NCI-H187 treated with DMSO at 0.1 percent for 48 hours (cell line): ENCODE measurements at regions not wholly inside any gene's neighbourhood (a gene's known extent, or its start where the extent isn't known, plus 50 kb on each side); places are given as distances from the start of the nearest gene placed in this dataset.
"Not testable (repeated sequence)": the region's sequence is repeated elsewhere in the genome, so short reads cannot be mapped to it uniquely, and the experiment has no call there.

Experiments
- DNase-seq: peaks from one replicate; lab custom pipeline; 2025; lab: John Stamatoyannopoulos, UW

DNA sequence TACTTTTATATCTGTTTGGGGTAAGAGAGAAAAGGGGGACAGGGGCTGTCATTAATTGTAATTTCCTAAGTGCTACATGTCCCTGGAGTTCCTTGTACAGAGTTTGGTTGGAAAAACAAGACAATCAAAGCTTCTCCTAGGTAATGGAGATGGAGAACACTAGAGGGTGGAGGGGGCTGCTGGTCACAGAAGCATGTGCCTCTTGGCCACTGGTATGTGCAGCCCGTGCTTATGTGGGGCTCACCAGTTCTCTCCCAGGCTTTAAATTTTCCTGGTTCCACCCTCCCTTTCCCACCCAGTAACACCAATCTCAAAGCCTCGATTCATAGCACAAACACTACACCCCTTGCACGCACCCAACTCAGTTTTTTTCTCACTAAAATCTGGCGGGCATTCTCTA, 165.6 kb downstream of the SAMD5 start:
- no peak for DNase-seq

DNA sequence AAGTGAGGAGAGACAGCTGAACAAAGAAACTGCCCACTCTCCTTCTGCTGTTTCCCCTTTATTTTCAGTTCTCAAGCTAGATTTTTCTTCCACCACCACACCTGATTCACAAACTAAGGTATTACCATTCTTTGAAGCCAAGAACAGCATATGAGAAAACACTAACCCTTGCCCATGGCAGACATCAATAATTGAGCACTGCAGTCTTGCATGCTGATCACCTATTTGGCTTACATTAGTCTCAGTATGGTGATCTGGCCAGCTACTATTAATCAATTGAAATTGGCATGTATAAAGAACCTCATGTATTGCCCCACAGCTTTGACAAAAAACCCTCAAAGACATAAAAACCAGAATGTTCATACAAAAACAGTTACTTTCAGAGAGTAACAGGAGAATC, 166.3 kb downstream of the SAMD5 start:
- DNase-seq, result no peak

DNA sequence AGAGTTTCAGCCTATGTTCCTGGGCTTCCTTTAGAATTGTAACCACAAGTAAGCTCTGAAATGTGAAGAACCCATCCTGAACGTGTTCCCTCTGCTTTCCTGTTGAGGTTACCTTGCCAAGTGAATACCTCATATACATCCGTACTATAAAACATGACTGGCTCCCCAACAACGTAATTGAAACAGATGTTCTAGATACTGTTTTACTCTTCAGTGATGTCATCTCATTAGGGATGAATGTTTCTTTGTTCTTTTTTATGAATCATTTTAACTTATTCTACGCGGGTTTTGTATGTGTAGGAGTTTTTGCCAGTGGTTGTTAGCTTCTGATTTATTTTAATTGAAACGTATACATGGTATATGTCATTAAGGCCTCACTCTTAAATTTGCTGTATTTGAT, 166.8 kb downstream of the SAMD5 start:
- DNase-seq, result no peak

DNA sequence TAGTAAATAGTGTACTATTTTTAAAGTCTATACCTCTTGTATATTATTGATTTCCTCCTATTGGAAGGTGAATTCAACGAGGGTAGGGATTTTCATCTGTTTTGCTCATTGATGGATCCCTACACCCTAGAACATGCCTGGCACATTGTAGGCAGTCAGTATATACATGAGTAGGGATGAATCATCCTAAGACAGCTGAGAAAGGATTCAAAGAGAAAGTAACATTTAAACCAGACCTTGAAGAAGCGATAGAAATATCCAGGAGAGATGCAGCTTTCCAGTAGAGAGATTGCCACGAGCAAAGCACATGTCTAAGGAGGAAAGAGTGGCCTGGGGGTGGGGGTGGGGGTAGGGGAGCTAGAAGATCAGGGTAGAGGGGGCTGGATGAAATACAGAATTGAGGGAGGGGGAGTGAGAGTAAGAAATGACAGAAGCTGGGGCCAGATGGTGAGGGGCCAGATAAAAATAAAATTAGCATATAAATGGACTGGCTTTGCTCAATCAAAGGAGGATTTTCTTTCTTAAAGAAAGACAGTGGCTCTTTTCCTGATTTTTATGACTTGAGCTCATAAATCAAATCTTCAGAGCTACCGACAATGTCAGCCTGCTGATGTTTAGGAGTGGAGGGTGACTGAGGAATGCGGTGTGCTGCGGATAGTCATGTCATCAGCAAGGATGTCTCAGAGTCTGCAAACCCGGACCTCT, 168.2 kb downstream of the SAMD5 start:
- DNase-seq, result no peak

DNA sequence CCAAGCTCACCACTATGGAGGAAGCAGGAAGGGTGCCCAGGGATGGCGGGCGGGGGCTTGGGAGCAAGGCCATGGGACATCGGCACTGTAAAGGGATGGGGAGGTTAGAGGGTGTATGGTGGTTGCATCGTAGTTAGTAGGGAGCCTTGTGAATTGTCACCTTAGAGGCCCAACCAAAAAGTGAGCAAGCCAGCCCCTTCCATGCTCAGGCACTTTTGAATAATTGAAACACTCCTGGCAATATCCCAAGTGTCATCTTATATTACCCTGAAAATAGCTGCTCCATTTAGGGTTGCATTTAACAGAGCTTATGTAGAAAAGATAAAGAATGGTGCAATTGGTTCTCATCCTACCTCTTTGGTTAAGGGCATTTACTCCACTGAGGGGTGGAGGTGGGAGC, 169.2 kb downstream of the SAMD5 start:
- DNase-seq, result peak; percentile 15

DNA sequence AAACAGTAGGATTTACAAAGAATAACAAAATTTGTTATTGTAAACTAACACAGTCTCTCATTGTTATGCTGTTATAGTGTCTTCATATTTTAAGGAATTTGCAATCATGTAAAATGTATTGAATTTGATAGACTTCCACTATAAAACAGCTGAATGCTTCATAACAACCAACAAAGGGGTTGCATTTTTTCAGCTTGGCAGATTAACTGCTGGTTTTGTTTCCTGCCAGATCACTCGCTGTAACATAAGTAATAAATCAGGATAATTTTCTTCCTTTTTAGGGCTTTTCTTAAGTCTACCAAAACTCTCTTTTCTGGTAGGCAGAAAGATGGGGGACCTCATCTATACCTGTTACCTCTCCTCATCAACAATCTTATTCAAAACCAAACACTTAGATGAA, 169.8 kb downstream of the SAMD5 start:
- DNase-seq, result no peak

DNA sequence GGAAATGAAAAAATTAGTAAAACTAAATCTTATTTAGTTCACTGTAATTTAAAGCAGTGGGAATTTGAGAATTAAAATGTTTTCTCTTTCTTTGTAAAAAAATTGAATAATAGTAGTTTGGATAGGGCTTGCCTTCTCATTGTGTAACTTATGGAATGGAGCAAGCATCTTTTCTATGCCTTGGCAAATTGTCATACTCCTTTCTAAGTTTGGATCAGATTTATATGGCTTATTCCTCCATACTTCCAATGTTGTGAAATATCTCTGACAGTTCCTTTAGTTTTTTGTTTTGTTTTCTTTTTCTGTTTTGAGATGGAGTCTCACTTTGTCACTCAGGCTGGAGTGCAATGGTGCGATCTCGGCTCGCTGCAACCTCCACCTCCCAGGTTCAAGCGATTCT, 176.4 kb downstream of the SAMD5 start:
- DNase-seq, result no peak

DNA sequence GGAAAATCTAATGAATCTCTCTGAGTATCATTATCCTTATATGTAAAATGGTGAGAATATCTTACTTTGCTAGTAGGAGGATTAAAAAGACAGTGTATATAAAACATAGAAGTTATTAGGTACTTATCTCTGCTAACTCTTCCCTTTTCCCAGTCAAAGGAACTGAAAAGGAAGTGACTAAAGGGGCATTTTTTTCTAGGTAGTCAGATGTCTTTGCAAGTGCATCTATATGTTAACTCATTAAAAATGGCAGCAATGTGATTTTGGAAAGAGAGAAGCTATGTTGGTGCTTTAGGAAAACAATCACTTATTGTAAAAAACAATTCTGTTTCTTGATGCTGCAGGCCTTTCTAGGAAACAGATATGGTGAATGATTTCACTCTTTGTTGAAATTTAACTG, 180.9 kb downstream of the SAMD5 start:
- no peak for DNase-seq

DNA sequence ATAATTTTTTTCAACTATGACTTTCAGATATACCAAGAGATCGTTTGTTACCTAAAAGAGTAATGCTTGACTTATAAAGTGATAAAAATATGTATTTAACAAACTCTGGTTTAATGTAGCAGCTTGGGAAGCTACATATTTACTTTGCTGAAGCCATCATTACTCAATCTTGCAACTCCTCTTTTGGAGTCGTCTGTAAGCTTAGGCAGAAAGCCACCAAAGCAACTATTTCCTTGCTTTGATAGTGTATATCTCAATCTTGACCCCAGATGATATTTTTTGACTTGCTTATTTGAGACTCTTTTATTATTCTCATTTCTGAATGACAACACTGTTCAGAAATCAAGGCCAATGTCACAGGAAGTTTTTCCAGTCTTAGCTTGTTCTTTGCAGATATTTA, 183.0 kb downstream of the SAMD5 start:
- no peak for DNase-seq

DNA sequence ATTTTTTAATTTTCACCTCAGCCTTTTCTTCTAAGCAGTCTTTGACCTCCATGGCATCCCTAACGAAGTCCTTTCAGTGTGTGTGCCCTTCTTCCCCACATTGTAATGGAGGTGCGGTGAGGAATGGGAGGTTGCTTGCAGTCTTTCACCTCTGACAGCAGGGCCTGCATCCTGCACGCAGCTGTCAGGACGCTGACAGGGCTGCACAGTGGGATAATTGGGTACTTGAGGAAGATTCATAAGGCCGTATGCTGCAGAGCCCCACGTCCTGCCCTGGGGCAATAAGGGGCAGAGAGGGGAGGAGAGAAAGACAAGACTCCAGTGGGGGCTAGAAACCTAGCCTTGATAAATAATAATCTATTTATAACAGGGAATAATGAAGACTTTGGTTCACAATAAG, 184.7 kb downstream of the SAMD5 start:
- no peak for DNase-seq

DNA sequence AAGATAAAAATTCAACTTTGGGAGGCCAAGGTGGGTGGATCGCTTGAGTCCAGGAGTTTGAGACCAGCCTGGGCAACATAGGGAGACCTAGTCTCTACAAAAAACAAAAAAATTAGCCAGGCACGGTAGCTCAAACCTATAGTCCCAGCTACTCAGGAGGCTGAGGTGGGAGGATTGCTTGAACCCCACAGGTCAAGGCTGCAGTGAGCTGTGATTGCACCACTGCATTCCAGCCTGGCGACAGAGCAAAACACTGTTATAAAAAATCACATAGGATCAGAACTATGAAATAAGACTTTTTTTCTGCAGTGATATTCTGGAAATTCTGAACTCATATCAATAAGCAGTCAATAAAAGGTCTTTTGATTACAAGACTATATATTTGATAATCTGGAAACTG, 186.1 kb downstream of the SAMD5 start:
- DNase-seq, result not testable (repeated sequence)

DNA sequence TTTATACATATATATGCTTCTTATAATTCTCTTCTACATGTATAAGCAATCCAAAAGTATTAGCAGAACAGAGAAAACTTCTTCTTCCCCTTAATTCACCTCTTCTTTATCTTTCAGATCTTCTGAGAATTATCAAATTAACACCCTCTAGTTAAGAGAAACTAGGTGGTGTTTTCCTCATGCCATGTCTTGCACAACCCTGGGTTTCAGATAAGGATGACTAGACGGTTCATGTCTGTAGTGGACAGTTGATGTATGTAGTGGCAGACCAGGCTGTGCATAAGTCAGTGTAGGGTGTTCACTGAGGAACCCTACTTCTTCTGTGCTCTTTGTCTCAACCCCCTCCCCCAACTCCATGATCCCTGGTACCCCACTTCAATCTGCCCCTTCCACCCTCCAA, 187.3 kb downstream of the SAMD5 start:
- no peak for DNase-seq

DNA sequence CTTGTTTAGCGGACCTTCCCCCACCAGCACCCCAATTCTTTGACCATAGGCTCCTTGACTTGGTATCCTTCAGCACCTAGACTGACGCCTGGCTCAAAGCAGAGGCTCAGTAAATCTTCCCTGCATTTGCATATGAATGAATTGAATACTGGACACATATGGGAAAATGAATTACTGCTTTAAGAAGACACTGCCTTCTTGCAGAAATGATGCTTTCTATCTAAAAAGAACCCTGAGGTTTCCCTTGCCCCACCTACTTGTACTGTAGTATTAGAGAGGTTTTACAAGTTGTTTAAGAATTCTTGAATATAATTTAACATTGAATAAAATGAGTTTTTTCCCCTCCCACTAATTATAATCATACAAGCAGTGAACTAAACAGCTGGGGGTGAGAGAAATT, 190.7 kb downstream of the SAMD5 start:
- DNase-seq, result no peak

DNA sequence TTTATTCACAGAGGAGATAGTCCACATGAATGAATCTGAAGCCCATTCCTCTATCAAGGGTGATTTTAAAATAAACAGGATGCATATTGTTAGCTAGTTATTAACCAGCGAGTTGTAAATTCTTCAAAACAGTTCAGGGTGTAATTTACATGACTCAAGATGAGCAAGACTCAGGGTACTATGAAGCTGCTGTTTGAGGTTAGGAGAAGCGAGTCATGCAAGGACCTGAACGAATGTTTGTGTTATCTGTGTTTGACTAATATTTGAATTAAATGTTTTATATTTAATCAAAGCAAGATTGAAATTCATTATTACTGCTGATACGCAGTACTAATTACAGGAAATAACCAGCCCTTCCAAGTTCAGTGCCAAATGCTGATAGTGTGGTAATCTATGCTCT, 191.1 kb downstream of the SAMD5 start:
- DNase-seq, result no peak

DNA sequence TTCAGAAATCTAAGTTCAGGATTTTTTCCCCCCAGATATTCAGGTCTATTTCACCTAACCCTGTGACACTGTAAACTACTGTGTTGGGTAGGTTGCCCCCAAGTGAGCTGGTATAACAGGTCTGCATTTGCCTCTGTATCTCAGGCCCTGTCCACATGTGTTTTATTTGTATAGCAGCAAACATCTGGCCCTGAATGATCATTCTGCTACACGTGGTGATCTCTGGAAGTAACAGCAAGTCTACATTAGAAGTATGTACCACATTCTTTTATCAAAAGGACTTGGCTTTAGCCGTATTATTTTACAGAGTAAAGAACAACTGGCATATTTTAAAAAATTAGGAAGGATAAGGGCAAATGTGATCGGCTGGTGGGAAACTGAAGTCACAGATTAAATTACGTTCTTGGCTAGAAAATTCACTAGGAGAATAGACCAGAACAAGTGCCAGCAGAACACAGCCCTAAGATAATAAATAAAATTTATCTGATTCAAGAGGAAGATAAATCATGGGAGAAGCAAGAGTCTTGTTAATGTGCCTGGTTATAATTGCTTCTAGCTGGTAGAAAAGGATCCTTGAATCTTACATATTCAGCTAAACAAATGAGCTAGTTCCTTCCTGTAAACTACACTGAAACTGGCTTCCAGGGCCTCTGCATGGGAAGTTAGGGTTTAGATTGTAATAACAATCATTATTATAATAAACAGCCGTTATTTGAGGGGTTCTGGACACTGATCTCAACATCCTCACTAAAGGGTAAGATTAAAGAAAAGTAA, 192.1 kb downstream of the SAMD5 start:
- no peak for DNase-seq

DNA sequence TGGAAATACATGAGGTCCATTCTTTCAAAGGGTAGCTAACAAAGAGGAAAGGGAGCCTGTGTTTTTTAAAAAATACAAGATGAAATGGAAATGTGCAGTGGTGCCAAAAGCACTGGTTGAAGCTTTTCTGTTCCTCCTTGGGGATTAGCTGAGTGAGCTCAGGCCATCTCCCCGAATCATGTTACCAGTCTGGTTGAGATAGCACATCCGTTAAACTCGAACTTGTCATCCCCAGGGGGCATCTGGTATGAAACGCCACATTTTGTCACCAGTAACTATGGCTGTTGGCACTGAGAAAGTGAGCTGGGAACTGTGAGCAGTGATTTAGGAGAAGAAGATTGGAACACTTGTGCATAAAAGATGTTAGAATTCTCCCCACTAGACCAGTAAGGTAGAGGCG, 196.2 kb downstream of the SAMD5 start:
- no peak for DNase-seq

DNA sequence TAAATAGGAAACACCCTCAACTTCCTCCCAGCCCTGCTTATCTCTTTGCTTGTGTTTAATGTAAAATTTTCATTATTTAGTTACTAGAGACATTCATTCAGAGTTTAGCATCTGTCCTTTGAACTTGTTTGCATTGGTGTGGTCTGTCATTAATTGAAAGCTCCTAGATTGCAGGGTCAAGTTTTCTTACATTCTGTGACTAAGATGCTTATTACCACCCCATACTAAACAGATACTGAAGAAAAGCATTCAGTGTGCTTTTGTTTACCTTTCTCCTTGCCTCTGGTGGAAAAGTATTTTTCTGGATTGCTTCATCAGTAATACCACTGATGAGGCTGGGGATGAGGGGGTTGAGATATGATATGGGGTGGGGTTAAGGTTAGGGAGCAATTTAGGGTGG, 199.0 kb downstream of the SAMD5 start:
- no peak for DNase-seq

DNA sequence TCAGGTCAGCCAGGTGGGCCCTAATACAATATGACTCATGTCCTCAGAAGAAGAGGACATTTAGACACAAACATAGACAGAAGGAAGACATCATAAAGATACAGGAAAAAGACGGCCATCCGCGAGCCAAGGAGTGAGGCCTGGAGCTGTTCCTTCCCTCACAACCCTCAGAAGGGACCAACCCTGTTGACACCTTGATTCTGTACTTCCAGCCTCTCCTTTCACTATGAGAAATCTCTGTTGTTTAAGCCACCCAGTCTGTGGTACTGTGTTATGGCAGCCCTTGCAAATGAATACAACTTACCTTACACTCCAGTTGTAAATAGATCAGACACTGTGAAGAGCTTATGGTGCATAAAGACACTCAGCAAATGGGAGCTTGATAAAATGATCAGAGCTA, 199.7 kb downstream of the SAMD5 start:
- DNase-seq, result no peak

DNA sequence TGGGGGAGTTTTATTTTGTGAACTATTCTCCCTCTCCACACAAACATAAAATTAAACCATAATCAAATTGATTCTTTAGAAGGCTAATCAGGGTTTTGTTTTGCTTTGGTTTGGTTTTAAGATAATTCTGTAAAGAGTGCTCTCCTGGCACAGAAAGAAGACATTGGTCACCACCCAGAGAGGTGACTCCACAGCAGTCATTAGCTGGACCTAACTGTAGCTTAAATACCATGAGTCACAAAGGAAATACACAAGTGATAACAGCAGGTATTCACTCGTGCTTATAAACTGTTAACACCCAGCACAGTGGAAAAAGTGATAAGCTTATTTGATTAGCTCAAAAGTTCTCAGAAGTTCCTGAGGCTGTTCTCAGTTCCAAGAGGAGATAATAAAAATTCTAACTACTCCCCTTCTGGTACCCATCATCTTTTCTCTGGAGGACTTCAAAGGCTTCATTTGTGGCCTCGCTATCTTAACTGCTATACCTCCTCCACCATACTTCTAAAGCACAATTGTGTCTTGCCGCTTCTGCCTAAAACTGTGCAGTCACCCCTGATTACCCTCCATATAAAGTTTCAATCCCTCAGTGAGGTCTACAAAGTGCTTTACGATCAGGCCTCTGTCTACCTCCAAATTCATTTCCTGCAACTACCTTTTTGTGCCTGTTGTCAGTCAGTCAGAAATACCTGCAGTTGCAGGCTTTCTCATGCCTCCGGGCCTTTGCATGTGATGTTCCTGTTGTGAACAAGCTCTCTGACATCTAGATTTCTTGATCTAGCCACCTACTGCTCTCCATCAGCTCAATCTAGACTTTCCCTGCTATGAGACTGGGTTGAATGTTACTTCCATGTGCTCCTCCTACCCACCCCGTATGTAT, 201.1 kb downstream of the SAMD5 start:
- DNase-seq, result no peak

DNA sequence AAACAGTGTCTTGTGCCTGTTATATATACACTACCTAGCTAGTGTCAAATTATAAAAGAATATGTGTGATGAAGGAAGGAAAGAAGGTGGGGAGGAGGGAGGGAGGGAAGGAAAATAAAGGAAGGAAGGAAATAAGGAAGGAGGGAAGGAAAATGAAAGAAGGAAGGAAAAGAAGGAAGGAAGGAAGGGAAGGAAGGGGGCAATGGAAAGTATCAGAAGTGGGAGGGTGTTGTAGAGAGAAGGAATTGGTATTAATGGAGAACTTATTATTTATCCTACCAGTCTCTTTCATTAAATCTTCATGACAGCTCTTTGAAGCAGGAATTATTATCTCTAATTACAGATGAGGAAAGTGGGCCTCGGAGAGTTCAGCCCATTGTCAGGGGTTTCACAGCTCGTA, 202.4 kb downstream of the SAMD5 start:
- DNase-seq, result no peak

DNA sequence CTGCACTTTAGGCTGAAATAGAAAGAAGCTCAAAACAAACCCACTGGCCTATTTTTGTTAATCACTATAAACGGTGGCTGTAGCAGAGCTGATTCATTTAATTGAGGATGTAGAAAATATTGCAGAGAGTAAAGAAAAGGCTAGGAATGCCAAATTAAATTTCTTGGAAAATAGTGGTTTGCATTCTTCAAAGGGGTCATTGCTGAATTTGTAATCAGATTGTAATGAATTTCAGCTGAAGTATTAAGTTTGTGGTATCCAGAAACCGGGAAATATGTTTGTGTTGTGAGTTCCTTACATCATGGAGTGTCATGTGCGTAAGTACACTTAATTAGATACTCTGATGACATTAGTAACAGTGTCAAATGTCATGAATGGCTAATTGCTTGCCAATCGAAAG, 203.0 kb downstream of the SAMD5 start:
- DNase-seq, result no peak

DNA sequence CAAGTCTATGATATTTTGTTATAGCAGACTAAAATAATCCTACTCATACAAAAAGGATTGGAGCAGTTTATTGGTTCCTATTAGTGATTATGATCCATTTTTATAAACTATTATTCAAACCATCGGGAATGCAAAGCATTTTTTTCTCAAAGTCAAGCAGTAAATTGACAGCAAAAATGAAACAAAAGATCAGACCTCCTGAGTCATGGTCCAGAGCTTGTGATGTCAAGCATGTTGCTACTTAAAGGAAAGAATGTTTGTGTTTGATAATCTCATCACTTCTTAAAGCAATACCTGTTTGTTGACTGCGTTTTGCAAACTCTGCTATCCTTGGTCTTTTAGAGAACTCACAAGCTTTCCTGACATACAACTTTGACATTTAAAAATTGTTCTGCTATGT, 204.4 kb downstream of the SAMD5 start:
- no peak for DNase-seq

DNA sequence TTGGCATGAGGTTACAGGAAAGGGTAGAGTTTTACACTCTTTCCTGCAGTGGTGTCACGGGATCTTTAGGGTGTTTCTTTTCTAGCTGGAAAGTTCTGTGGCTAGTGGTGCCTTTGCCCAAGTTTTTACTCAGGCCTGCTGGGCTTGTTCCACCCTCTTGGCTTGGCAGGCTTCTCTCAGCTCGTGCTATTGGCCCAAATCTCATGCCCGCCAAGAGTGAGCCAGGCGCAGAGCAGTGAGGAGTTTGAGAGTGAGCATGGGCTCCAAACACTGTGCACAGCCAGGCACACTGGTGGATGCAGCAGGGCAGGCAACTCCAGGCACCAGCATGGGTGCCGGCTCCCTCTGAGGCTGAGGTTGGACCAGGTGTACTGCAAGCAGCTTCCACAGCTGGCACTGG, 206.5 kb downstream of the SAMD5 start:
- DNase-seq, result no peak
